ENCODE measurements at regions not wholly inside any gene's neighbourhood (a gene's known extent, or its start where the extent isn't known, plus 50 kb on each side); places are given as distances from the start of the nearest gene placed in this dataset.

- DNase-seq: no peak
- Histone ChIP-seq H3K9me3 (no peaks in the 10 kb centered on the region), H3K4me3 (ENCODE audit: low read depth in 2 of 2, low read length in 1 of 2) (no peak overlapping the region), H3K27ac (ENCODE audit: low read depth in 2 of 2, low read length in 1 of 2) (no peak overlapping the region), H3K27me3 (ENCODE audit: insufficient read depth) (no peaks in the 10 kb centered on the region), H3K4me2 (no peak overlapping the region), H3K9me2 (no peaks in the 10 kb centered on the region), H3K9ac (no peak overlapping the region), H3K36me3 (replicated peaks in 1 of 2; ENCODE audit: control insufficient read depth in 1 of 2, insufficient read depth in 2 of 2, low read length in 1 of 2) (no peaks in the 10 kb centered on the region), H2AFZ (ENCODE audit: low read depth) (no peak overlapping the region), H3F3A (replicated peaks; ENCODE audit: insufficient read depth) (no peaks in the 10 kb centered on the region), H3K79me2 (ENCODE audit: insufficient read depth) (no peaks in the 10 kb centered on the region), H4K20me1 (ENCODE audit: insufficient read depth) (no peaks in the 10 kb centered on the region), H3K4me1 (ENCODE audit: control insufficient read depth in 1 of 2, insufficient read depth in 2 of 2, low read depth in 1 of 2, low read length in 1 of 2) (no peaks in the 10 kb centered on the region)
- POLR2A ChIA-PET: no interaction called here
- WGBS (ENCODE audit: low lambda C conversion rate): 35% methylated on average over 2 of the region's 2 CpGs
- CTCF ChIA-PET: interaction anchor here (0.6 kb wide), 1 partner anchor 167 kb away, joined by 3 read pairs; no protein-coding TSS in a partner anchor
- TF ChIP-seq MXI1 (IDR thresholded peaks at IDR 0.05; ENCODE audit: low read depth, low read length) (no peak), GABPA (IDR thresholded peaks at IDR 0.05; ENCODE audit: low read depth) (no peak), CTCF (IDR thresholded peaks at IDR 0.05) (no peak), MAX (IDR thresholded peaks at IDR 0.05; ENCODE audit: low read depth) (no peak), NRF1 (IDR thresholded peaks at IDR 0.05; ENCODE audit: low read depth, low read length) (no peak), TAF1 (IDR thresholded peaks at IDR 0.05; ENCODE audit: borderline replicate concordance, low read depth, low read length) (no peak), NFIC (IDR thresholded peaks at IDR 0.05; ENCODE audit: borderline replicate concordance) (no peak), JUND (IDR thresholded peaks at IDR 0.05) (no peak), EZH2phosphoT487 (IDR thresholded peaks at IDR 0.05; ENCODE audit: borderline replicate concordance, low read depth) (no peak), REST (IDR thresholded peaks at IDR 0.05; ENCODE audit: low read depth, low read length) (no peak), GATA2 (CRISPR knock-in tag; IDR thresholded peaks at IDR 0.05) (no peak), FOSL2 (IDR thresholded peaks at IDR 0.05; ENCODE audit: borderline replicate concordance, low read depth) (no peak), YY1 (IDR thresholded peaks at IDR 0.05; ENCODE audit: low read depth) (no peak), TCF12 (IDR thresholded peaks at IDR 0.05) (no peak), USF2 (IDR thresholded peaks at IDR 0.05; ENCODE audit: borderline replicate concordance, low read depth, low read length) (no peak), SIN3A (IDR thresholded peaks at IDR 0.05; ENCODE audit: borderline replicate concordance, low read depth, low read length) (no peak), CHD2 (IDR thresholded peaks at IDR 0.05; ENCODE audit: low read length, partially characterized antibody) (no peak), RCOR1 (IDR thresholded peaks at IDR 0.05; ENCODE audit: low read length) (no peak), IRF3 (IDR thresholded peaks at IDR 0.05; ENCODE audit: low read depth, low read length) (no peak)
Measured at GRCh38 chr2:184444217-184444616, 154.1 kb upstream of the ZNF804A start.

Measured in SK-N-SH (cell line).